Progenitor cell of endocrine pancreas (in vitro differentiated cells): ENCODE measurements at regions not wholly inside any gene's neighbourhood (a gene's known extent, or its start where the extent isn't known, plus 50 kb on each side); places are given as distances from the start of the nearest gene placed in this dataset.
A peak's percentile ranks its signal among the peaks of the same experiment; 100 is the strongest.
"Not testable (repeated sequence)": the region's sequence is repeated elsewhere in the genome, so short reads cannot be mapped to it uniquely, and the experiment has no call there.

Experiments
- DNase-seq: peaks from one replicate; pipeline ENCODE4 v3.0.0; 2021; ENCODE audit warnings: low spot score; ENCODE audit not compliant: unreplicated experiment
- H3K27ac Mint-ChIP-seq: 2 replicates; pipeline ENCODE4 v1.8.0; 2021; ENCODE audit warnings: mild to moderate bottlenecking, moderate library complexity, mixed read lengths
- H3K27me3 Mint-ChIP-seq: 2 replicates; pipeline ENCODE4 v1.8.0; 2021; ENCODE audit warnings: mixed read lengths
- H3K36me3 Mint-ChIP-seq: 2 replicates; pipeline ENCODE4 v1.8.0; 2022; ENCODE audit warnings: mixed read lengths; ENCODE audit not compliant: insufficient read depth
- H3K4me1 Mint-ChIP-seq: 2 replicates; pipeline ENCODE4 v1.8.0; 2021; ENCODE audit warnings: low read depth, mixed read lengths
- H3K4me3 Mint-ChIP-seq: 2 replicates; pipeline ENCODE4 v1.8.0; 2021; ENCODE audit warnings: low read depth, mild to moderate bottlenecking, moderate library complexity, mixed read lengths
- H3K9me3 Mint-ChIP-seq: 2 replicates; pipeline ENCODE4 v1.8.0; 2021; ENCODE audit warnings: low read depth, mixed read lengths
- TF ChIP-seq, protein P1 (sequence below): fragments of 200-600 bp; sonication (generic); IDR thresholded peaks from one replicate; pipeline ENCODE4 v1.5.0; 2021; ENCODE audit warnings: antibody characterized with exemption, mild to moderate bottlenecking; ENCODE audit not compliant: unreplicated experiment

DNA sequence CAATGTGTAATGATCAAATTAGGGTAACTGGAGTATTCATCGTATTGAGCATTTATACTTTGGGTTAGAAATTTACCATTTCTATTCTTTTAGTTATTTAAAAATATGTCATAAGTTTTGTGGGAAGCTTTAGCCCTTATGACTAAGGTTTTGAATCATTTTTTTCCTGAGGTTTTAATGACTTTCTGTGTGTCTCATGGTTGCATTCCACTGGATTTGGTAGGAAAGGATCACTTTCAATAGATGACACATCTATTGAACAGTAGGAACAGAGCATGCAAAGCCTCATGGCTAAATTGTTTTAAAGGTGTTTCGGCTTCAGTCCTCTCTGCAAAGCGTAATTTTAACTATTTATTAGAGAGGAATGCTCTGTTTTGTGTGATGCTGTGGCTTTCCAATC is 512.4 kb upstream of the CHD1 start:
- Mint-ChIP-seq H3K9me3 (no peaks in the 10 kb centered on the region), H3K27me3 (no peaks in the 10 kb centered on the region), H3K4me3 (no peak overlapping the region), H3K4me1 (peaks cover 41% of the 10 kb centered on the region), H3K27ac (no peak overlapping the region), H3K36me3 (no peaks in the 10 kb centered on the region)
- no peak for DNase-seq
- TF ChIP-seq, protein P1, sequence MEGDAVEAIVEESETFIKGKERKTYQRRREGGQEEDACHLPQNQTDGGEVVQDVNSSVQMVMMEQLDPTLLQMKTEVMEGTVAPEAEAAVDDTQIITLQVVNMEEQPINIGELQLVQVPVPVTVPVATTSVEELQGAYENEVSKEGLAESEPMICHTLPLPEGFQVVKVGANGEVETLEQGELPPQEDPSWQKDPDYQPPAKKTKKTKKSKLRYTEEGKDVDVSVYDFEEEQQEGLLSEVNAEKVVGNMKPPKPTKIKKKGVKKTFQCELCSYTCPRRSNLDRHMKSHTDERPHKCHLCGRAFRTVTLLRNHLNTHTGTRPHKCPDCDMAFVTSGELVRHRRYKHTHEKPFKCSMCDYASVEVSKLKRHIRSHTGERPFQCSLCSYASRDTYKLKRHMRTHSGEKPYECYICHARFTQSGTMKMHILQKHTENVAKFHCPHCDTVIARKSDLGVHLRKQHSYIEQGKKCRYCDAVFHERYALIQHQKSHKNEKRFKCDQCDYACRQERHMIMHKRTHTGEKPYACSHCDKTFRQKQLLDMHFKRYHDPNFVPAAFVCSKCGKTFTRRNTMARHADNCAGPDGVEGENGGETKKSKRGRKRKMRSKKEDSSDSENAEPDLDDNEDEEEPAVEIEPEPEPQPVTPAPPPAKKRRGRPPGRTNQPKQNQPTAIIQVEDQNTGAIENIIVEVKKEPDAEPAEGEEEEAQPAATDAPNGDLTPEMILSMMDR: no peak

DNA sequence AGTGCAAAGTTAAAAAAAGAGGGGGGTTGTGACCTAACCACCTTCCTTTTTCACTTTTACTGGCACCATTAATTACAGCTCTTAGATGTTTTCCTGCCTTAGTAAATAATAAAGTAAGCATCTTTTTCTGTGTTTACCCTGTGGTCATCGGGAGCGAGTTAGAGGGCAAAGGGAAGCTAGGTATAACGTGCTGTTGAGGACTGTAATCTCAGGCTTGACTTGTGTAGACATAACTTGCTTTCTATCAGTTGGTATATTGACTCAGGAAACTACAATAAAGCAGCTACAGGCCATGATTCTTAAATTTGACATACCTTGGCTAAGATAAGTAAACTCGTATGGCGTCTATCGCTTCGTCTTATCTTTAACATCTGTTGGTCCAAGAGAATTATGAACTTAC is 509.8 kb upstream of the CHD1 start:
- Mint-ChIP-seq H3K9me3 (no peaks in the 10 kb centered on the region), H3K27ac (peak overlapping the region; percentile 76), H3K4me3 (peak overlapping the region; percentile 8), H3K36me3 (no peaks in the 10 kb centered on the region), H3K4me1 (peaks cover 26% of the 10 kb centered on the region), H3K27me3 (no peaks in the 10 kb centered on the region)
- DNase-seq: no peak
- TF ChIP-seq, protein P1: no peak

DNA sequence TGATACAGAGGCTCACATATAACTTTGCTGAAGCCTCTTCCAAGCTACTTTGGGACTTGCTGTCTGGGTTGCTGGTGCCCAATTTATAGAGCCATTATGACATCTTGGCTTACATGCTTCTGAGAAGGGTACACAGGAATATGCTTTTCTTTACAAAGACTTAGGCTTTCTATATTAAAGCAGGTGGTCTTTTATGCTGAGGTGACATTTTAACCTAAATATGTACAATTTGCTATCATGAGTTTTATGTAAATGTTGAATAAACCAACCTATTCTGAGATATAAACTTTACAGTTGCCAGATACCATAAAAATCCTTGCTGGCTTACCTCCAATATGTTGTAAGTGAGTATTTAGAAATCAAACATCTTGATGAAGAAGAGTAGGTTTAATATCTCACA is 509.2 kb upstream of the CHD1 start:
- TF ChIP-seq, protein P1: no peak
- H3K4me1 Mint-ChIP-seq: peaks cover 21% of the 10 kb centered on the region
- H3K4me3 Mint-ChIP-seq: no peak overlapping the region
- no peaks in the 10 kb centered on the region for H3K9me3 Mint-ChIP-seq
- no peak overlapping the region for H3K27ac Mint-ChIP-seq
- no peak for DNase-seq
- H3K36me3 Mint-ChIP-seq: no peaks in the 10 kb centered on the region
- no peaks in the 10 kb centered on the region for H3K27me3 Mint-ChIP-seq

DNA sequence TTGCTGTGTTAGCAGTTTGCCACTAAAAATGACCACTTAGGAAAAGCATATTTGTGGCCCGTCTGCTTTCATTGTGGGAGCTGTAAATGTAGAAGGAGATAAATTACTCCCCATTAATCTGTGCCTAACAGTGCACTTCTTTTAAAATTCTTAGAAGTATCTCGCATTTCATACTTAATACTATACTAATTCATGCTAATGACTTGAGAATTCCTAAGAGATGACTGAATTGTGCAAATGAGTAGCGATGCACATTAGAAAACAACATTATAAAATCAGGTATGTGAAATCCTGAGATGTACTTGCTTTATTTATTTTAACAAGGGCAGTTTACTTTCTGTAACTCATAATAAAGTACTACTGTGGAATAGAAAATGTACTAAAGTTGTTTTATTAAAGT is 494.6 kb upstream of the CHD1 start:
- not testable (repeated sequence) for DNase-seq, H3K36me3 Mint-ChIP-seq, H3K27ac Mint-ChIP-seq, H3K27me3 Mint-ChIP-seq, H3K9me3 Mint-ChIP-seq, H3K4me1 Mint-ChIP-seq, H3K4me3 Mint-ChIP-seq

DNA sequence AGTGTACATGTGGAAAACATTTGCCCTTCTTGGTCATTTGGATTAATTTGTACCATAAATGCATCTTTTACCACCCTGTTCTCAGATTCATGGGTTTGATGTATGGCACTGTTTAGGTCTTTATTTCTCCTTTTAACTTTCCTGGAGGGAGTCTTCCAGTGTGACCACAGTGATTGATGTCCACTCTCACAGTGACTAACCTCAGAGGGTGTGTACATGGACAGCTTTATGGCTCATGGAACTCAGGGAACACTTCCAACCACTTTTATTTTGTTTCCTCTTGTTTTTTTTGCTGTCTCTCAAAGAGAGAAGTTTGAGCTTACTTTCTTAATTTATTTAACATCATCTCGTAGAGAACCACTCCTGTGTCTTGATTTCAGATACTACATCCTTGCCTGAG is 489.8 kb upstream of the CHD1 start:
- H3K4me1 Mint-ChIP-seq, H3K27me3 Mint-ChIP-seq, H3K4me3 Mint-ChIP-seq, DNase-seq, H3K9me3 Mint-ChIP-seq, H3K36me3 Mint-ChIP-seq, H3K27ac Mint-ChIP-seq: not testable (repeated sequence)

DNA sequence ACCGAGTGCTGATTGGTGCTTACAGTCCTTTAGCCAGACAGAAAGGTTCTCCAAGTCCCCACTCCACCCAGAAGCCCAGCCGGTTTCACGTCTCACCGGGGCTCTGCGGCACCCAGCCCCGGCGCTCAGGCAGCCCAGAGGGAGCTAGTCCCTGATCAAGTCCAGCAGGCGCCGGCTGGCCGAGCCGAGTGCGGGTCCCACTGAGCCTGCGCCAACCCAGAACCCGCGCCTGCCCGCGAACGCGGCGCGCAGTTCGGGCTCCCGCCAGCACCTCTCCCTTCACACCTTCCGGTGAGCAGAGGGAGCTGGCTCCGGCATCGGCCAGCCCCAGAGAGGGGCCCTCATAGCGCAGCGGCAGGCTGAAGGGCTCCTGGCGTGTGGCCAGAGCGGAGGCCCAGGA is 481.6 kb upstream of the CHD1 start:
- not testable (repeated sequence) for H3K27ac Mint-ChIP-seq, DNase-seq, H3K4me1 Mint-ChIP-seq, H3K36me3 Mint-ChIP-seq, H3K4me3 Mint-ChIP-seq, H3K27me3 Mint-ChIP-seq, H3K9me3 Mint-ChIP-seq

DNA sequence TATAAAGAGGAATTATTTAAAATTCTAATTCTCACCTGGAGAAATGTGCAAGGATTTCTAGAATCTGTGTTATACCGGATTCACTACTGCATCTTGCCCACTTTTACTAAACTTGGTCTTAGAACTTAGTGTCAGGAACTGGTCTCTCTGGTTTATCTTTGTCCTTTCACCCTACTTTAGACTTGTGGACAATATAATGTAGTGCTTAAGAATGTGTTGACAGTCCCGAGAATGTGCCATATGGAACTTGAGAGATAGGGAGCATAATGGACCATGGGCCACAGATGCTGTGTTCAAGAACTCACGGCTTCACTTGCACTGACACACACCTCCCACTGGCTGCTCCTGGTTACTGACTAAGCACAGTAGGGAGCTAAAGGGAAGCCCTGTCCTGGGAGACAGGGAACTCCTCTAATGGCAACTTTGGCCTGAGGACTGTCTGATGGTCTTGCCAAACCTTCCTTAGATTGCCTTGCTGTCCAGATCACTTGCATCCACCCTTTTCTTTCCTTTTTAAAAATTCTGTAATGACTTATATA is 476.0 kb upstream of the CHD1 start:
- H3K9me3 Mint-ChIP-seq, H3K27ac Mint-ChIP-seq, DNase-seq, H3K4me3 Mint-ChIP-seq, H3K36me3 Mint-ChIP-seq, H3K27me3 Mint-ChIP-seq, H3K4me1 Mint-ChIP-seq: not testable (repeated sequence)

DNA sequence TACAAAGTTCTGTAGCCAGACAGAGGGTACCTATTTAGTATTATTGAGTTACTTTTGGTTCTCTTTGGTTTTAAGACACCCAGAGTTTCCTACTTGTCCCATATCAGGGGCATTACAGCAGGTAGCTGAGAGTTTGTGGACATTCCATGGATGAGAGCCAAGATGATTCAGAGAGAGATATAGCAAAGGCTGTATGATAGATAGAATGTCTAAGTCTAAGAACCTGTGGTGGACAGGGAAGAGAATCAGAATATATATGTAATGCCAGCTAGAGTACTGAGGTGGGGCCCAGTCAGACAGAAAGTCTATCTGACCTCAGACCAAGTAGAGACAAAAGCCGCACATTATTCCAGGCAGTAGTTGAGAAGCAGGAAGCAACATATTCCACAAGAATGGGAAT is 471.8 kb upstream of the CHD1 start:
- peaks cover 11% of the 10 kb centered on the region for H3K4me1 Mint-ChIP-seq
- not testable (repeated sequence) for DNase-seq, H3K27ac Mint-ChIP-seq, H3K9me3 Mint-ChIP-seq, H3K4me3 Mint-ChIP-seq, H3K36me3 Mint-ChIP-seq, H3K27me3 Mint-ChIP-seq
